Loucy (cell line): ENCODE measurements at regions not wholly inside any gene's neighbourhood (a gene's known extent, or its start where the extent isn't known, plus 50 kb on each side); places are given as distances from the start of the nearest gene placed in this dataset.

Experiments used
- H2AFZ ChIP-seq: fragments of 200-600 bp; sonication (generic); 2 replicates; pipeline ENCODE4 v1.6.0; 2016; ENCODE audit warnings: antibody characterized with exemption, mild to moderate bottlenecking, low read length, moderate library complexity
- H3F3A ChIP-seq: fragments of 200-600 bp; 2 replicates; pipeline ENCODE4 v1.6.0; 2016; ENCODE audit warnings: antibody characterized with exemption, low read depth, mild to moderate bottlenecking
- H3K27me3 ChIP-seq: fragments of 200-600 bp; sonication (generic); 2 replicates; pipeline ENCODE4 v1.6.1; 2014; ENCODE audit warnings: low read length, mild to moderate bottlenecking; ENCODE audit not compliant: insufficient read depth, poor library complexity, severe bottlenecking
- H3K36me3 ChIP-seq: fragments of 200-600 bp; sonication (generic); 2 replicates; pipeline ENCODE4 v1.6.1; 2016; ENCODE audit warnings: low read length; ENCODE audit not compliant: insufficient read depth
- H3K4me1 ChIP-seq: fragments of 200-600 bp; sonication (generic); 2 replicates; pipeline ENCODE4 v1.5.1; 2014; ENCODE audit warnings: low read length, mild to moderate bottlenecking; ENCODE audit not compliant: insufficient read depth, poor library complexity, severe bottlenecking
- H3K4me2 ChIP-seq: fragments of 200-600 bp; sonication (generic); 2 replicates; pipeline ENCODE4 v1.6.0; 2014; ENCODE audit warnings: antibody characterized with exemption, low read length, low read depth, mild to moderate bottlenecking; ENCODE audit not compliant: poor library complexity, severe bottlenecking
- H3K4me3 ChIP-seq: fragments of 200-600 bp; sonication (generic); 2 replicates; pipeline ENCODE4 v1.5.1; 2014; ENCODE audit warnings: low read length, mild to moderate bottlenecking, mixed read lengths; ENCODE audit not compliant: poor library complexity, severe bottlenecking
- H3K79me2 ChIP-seq: fragments of 200-600 bp; sonication (generic); 2 replicates; pipeline ENCODE4 v1.6.1; 2014; ENCODE audit warnings: low read length; ENCODE audit not compliant: insufficient read depth
- H3K9ac ChIP-seq: fragments of 200-600 bp; sonication (generic); 2 replicates; pipeline ENCODE4 v1.6.0; 2014; ENCODE audit warnings: mild to moderate bottlenecking, low read depth, low read length, moderate library complexity; ENCODE audit not compliant: poor library complexity, severe bottlenecking
- H3K9me2 ChIP-seq: fragments of 200-600 bp; sonication (generic); replicated peaks from 2 replicates; pipeline ENCODE4 v1.6.1; 2016; ENCODE audit warnings: low read depth, low read length, mixed read lengths
- H3K9me3 ChIP-seq: fragments of 200-600 bp; sonication (generic); 2 replicates; pipeline ENCODE4 v1.6.1; 2014; ENCODE audit warnings: mild to moderate bottlenecking, antibody characterized with exemption, low read length, low read depth; ENCODE audit not compliant: insufficient read depth
- H4K20me1 ChIP-seq: fragments of 200-600 bp; sonication (generic); 2 replicates; pipeline ENCODE4 v1.6.0; 2014; ENCODE audit warnings: antibody characterized with exemption, low read length, mild to moderate bottlenecking; ENCODE audit not compliant: insufficient read depth, poor library complexity, severe bottlenecking
- CTCF ChIP-seq: fragments of 200-600 bp; sonication (generic); conservative IDR thresholded peaks from 2 replicates; pipeline ENCODE4 v1.5.1; 2014; ENCODE audit warnings: mild to moderate bottlenecking, antibody characterized with exemption, low read length
- EZH2phosphoT487 ChIP-seq: fragments of 200-600 bp; IDR thresholded peaks from 2 replicates; pipeline ENCODE4 v1.6.1; 2018; ENCODE audit warnings: antibody characterized with exemption, mild to moderate bottlenecking, moderate library complexity, borderline replicate concordance

GRCh38 chr3:144923046-144923775 lies 951.6 kb downstream of the DIPK2A start:
- Histone ChIP-seq H3K4me1 (no peaks in the 10 kb centered on the region), H4K20me1 (no peaks in the 10 kb centered on the region), H3K36me3 (no peaks in the 10 kb centered on the region), H3K9me3 (no peaks in the 10 kb centered on the region), H3K79me2 (no peaks in the 10 kb centered on the region), H3K4me2 (no peak overlapping the region), H3K9ac (no peak overlapping the region), H3F3A (no peaks in the 10 kb centered on the region), H3K9me2 (no peaks in the 10 kb centered on the region), H2AFZ (no peak overlapping the region), H3K27me3 (no peaks in the 10 kb centered on the region), H3K4me3 (no peak overlapping the region)
- no peak for TF ChIP-seq EZH2phosphoT487
- no peak for TF ChIP-seq CTCF

- no peak overlapping the region for H3K9ac ChIP-seq
- no peak overlapping the region for H3K4me2 ChIP-seq
- no peak overlapping the region for H3K4me3 ChIP-seq
- H3F3A ChIP-seq: no peaks in the 10 kb centered on the region
- TF ChIP-seq EZH2phosphoT487 (no peak), CTCF (no peak)
- no peaks in the 10 kb centered on the region for H3K4me1 ChIP-seq
- H3K27me3 ChIP-seq: no peaks in the 10 kb centered on the region
- no peaks in the 10 kb centered on the region for H3K36me3 ChIP-seq
- no peaks in the 10 kb centered on the region for H3K9me2 ChIP-seq
- H2AFZ ChIP-seq: no peak overlapping the region
- H3K79me2 ChIP-seq: no peaks in the 10 kb centered on the region
- H3K9me3 ChIP-seq: no peaks in the 10 kb centered on the region
- no peaks in the 10 kb centered on the region for H4K20me1 ChIP-seq
These were observed 958.8 kb downstream of the DIPK2A start for GRCh38 chr3:144930431-144930830.

- Histone ChIP-seq H3K36me3 (no peaks in the 10 kb centered on the region), H3K9me2 (no peaks in the 10 kb centered on the region), H3K4me1 (no peaks in the 10 kb centered on the region), H3K79me2 (no peaks in the 10 kb centered on the region), H3K4me3 (no peak overlapping the region), H4K20me1 (no peaks in the 10 kb centered on the region), H3K9me3 (no peaks in the 10 kb centered on the region), H3K4me2 (no peak overlapping the region), H3K27me3 (no peaks in the 10 kb centered on the region), H3F3A (no peaks in the 10 kb centered on the region), H2AFZ (no peak overlapping the region), H3K9ac (no peak overlapping the region)
- TF ChIP-seq EZH2phosphoT487 (no peak), CTCF (no peak)
These were observed 960.0 kb downstream of the DIPK2A start for GRCh38 chr3:144931590-144931989.
